NOMO-1 treated with dmso at 0.1 percent for 144 hours (cell line): ENCODE measurements at regions not wholly inside any gene's neighbourhood (a gene's known extent, or its start where the extent isn't known, plus 50 kb on each side); places are given as distances from the start of the nearest gene placed in this dataset.
A peak's percentile ranks its signal among the peaks of the same experiment; 100 is the strongest.

Experiments
- DNase-seq: peaks from one replicate; lab custom pipeline; 2025; ENCODE audit not compliant: unreplicated experiment; lab: John Stamatoyannopoulos, UW

GRCh38 chr1:96334236-96334557, 387.4 kb upstream of the PTBP2 start:
- no peak for DNase-seq

- no peak for DNase-seq
Measured at GRCh38 chr1:96338622-96339021, 383.0 kb upstream of the PTBP2 start.

GRCh38 chr1:96340686-96341085, 380.9 kb upstream of the PTBP2 start:
- no peak for DNase-seq

- no peak for DNase-seq
Measured at GRCh38 chr1:96346719-96347118, 374.9 kb upstream of the PTBP2 start.

- DNase-seq = no peak
Measured at GRCh38 chr1:96349896-96350295, 371.7 kb upstream of the PTBP2 start.

- DNase-seq = no peak
Measured at GRCh38 chr1:96352733-96353132, 368.9 kb upstream of the PTBP2 start.

GRCh38 chr1:96355521-96355920, 366.1 kb upstream of the PTBP2 start:
- no peak for DNase-seq

- no peak for DNase-seq
Measured at GRCh38 chr1:96355961-96356360, 365.6 kb upstream of the PTBP2 start.

GRCh38 chr1:96357141-96357765, 364.3 kb upstream of the PTBP2 start:
- no peak for DNase-seq

- DNase-seq = no peak
Measured at GRCh38 chr1:96358057-96358456, 363.5 kb upstream of the PTBP2 start.

GRCh38 chr1:96360036-96360795, 361.4 kb upstream of the PTBP2 start:
- DNase-seq = no peak

GRCh38 chr1:96361271-96361856, 360.2 kb upstream of the PTBP2 start:
- DNase-seq = peak; percentile 68

- no peak for DNase-seq
Measured at GRCh38 chr1:96361961-96362360, 359.6 kb upstream of the PTBP2 start.

GRCh38 chr1:96362623-96363022, 359.0 kb upstream of the PTBP2 start:
- peak; percentile 85 for DNase-seq

GRCh38 chr1:96363826-96364225, 357.8 kb upstream of the PTBP2 start:
- no peak for DNase-seq

- no peak for DNase-seq
Measured at GRCh38 chr1:96364576-96364975, 357.0 kb upstream of the PTBP2 start.

GRCh38 chr1:96365076-96365475, 356.5 kb upstream of the PTBP2 start:
- DNase-seq = no peak

GRCh38 chr1:96365596-96366390, 355.8 kb upstream of the PTBP2 start:
- DNase-seq = no peak

GRCh38 chr1:96366516-96366915, 355.1 kb upstream of the PTBP2 start:
- DNase-seq = no peak

GRCh38 chr1:96367791-96368190, 353.8 kb upstream of the PTBP2 start:
- no peak for DNase-seq

GRCh38 chr1:96370757-96371156, 350.8 kb upstream of the PTBP2 start:
- DNase-seq = no peak

- no peak for DNase-seq
Measured at GRCh38 chr1:96372881-96373280, 348.7 kb upstream of the PTBP2 start.
